Caco-2 (cell line): ENCODE measurements at regions not wholly inside any gene's neighbourhood (a gene's known extent, or its start where the extent isn't known, plus 50 kb on each side); places are given as distances from the start of the nearest gene placed in this dataset.

Source experiments
- BruUV-seq: library from RNA; stranded (reverse); fragments of 400-500 nt; replicated peaks from 2 replicates; lab custom pipeline; 2021; lab: Mats Ljungman, UMichigan
- CTCF ChIA-PET: fragments of 300-600 bp; sonication (Branson Sonifier 250); formaldehyde crosslinking; loops from one replicate; lab custom pipeline; 2022; ENCODE audit warnings: antibody characterized with exemption; lab: Charles Lee
- POLR2A ChIA-PET: fragments of 300-600 bp; sonication (Branson Sonifier 250); formaldehyde crosslinking; loops from one replicate; lab custom pipeline; 2022; ENCODE audit warnings: antibody characterized with exemption; lab: Charles Lee
- DNase-seq, 2 experiments: peaks; one replicate each; pipeline versions ENCODE4 v3.0.0 to v3.0.0-alpha.2; 2020 to 2022
- H3K27me3 ChIP-seq: replicated peaks from 2 replicates; pipeline ENCODE4 v1.6.0; 2011; ENCODE audit warnings: low read length; ENCODE audit not compliant: control insufficient read depth, insufficient read depth
- H3K36me3 ChIP-seq: 2 replicates; pipeline ENCODE4 v1.5.1; 2011; ENCODE audit warnings: low read length; ENCODE audit not compliant: control insufficient read depth, insufficient read depth
- H3K4me1 ChIP-seq: fragments of 250-450 bp; sonication (Bioruptor Pico); 2 replicates; pipeline ENCODE4 v1.5.1; 2020; ENCODE audit warnings: mild to moderate bottlenecking
- H3K4me3 ChIP-seq: 2 replicates; pipeline ENCODE4 v1.5.1; 2011; ENCODE audit warnings: low read depth, mild to moderate bottlenecking, control low read depth, low read length
- H3K9me3 ChIP-seq: fragments of 250-450 bp; sonication (Bioruptor Pico); 2 replicates; pipeline ENCODE4 v1.5.1; 2020; ENCODE audit warnings: mild to moderate bottlenecking, moderate library complexity
- H3K27ac Mint-ChIP-seq: one replicate; pipeline ENCODE4 v1.8.0; 2022; ENCODE audit warnings: mixed read lengths; ENCODE audit not compliant: unreplicated experiment
- H3K27me3 Mint-ChIP-seq: one replicate; pipeline ENCODE4 v1.8.0; 2022; ENCODE audit warnings: mixed read lengths; ENCODE audit not compliant: insufficient read depth, unreplicated experiment
- H3K36me3 Mint-ChIP-seq: one replicate; pipeline ENCODE4 v1.8.0; 2022; ENCODE audit warnings: mild to moderate bottlenecking, mixed read lengths; ENCODE audit not compliant: insufficient read depth, unreplicated experiment
- H3K4me1 Mint-ChIP-seq: one replicate; pipeline ENCODE4 v1.8.0; 2022; ENCODE audit warnings: low read depth, mixed read lengths; ENCODE audit not compliant: unreplicated experiment
- H3K4me3 Mint-ChIP-seq: one replicate; pipeline ENCODE4 v1.8.0; 2022; ENCODE audit warnings: mild to moderate bottlenecking, moderate library complexity, mixed read lengths; ENCODE audit not compliant: unreplicated experiment
- H3K9me3 Mint-ChIP-seq: one replicate; pipeline ENCODE4 v1.8.0; 2022; ENCODE audit warnings: mixed read lengths; ENCODE audit not compliant: unreplicated experiment
- intact Hi-C: fragments of 100-400 bp; cut with micrococcal nuclease; formaldehyde crosslinking; loops from one replicate; pipeline ENCODE4 v1.10.0; 2022; ENCODE audit not compliant: unreplicated experiment
- TF ChIP-seq, protein P1 (sequence below), 2 experiments: fragments of 200-600 bp in 1 of 2; IDR thresholded peaks; 1 replicate in 1 of 2; 2 replicates in 1 of 2; pipeline versions ENCODE4 v1.5.1 to v1.8.0; 2011 to 2022; ENCODE audit warnings: antibody characterized with exemption in 1 of 2, control low read depth in 1 of 2, inconsistent platforms in 1 of 2, low read depth in 1 of 2, low read length in 1 of 2, mild to moderate bottlenecking in 1 of 2, moderate library complexity in 1 of 2; ENCODE audit not compliant: insufficient read depth in 1 of 2, severe bottlenecking in 1 of 2, unreplicated experiment in 1 of 2

DNA sequence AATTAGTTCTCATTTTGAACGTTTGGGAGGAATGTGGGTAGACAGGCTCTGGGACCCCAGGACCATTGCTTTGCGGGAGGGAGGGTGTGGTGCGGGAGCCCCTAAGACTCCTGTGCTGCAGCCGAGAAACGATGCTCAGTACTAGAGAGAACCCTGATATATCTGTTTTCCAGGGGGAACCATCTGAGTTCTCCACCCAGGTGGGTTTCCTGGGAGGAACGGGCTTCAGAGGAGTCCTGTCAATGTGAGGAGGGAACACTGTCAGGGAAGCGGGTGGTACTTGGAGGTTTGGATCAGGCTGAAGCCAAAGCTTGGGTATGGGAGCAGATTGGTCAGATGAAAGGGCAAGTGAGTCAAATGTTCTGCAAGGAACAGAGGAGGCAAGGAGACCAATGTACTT lies 358.0 kb downstream of the FGF9 start:
- POLR2A ChIA-PET, result no interaction called here
- intact Hi-C loops, result no loop called here

DNA sequence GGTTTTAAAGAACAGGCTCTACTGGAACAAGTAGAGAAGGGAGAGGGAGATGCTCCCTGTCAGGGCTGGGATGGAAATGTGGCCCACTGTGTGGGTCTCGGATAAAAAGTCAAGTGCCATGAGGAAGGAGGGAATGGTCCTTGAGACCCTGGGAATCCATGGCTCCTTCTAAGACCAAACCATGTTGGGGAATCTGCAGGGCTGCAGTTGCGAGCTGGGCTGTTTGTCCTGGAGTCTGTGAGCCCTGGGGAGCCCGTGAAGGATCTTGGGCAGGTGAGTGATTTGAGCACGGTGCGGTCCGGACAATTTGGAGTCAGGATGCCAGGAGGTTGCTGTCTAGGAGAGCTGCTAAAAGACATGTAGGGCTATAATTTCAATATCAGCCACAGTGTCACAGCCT lies 359.4 kb downstream of the FGF9 start:
- Mint-ChIP-seq H3K36me3 (no peaks in the 10 kb centered on the region), H3K27me3 (peaks cover 15% of the 10 kb centered on the region), H3K4me3 (no peak overlapping the region), H3K9me3 (no peaks in the 10 kb centered on the region), H3K4me1 (no peaks in the 10 kb centered on the region), H3K27ac (no peak overlapping the region)
- no peak for DNase-seq
- Histone ChIP-seq H3K4me1 (no peaks in the 10 kb centered on the region), H3K36me3 (no peaks in the 10 kb centered on the region), H3K9me3 (no peaks in the 10 kb centered on the region), H3K4me3 (no peak overlapping the region), H3K27me3 (no peaks in the 10 kb centered on the region)
- ChIA-PET CTCF (no interaction called here), POLR2A (no interaction called here)
- BruUV-seq, result no TSS peak
- intact Hi-C loops, result no loop called here
- TF ChIP-seq, protein P1, sequence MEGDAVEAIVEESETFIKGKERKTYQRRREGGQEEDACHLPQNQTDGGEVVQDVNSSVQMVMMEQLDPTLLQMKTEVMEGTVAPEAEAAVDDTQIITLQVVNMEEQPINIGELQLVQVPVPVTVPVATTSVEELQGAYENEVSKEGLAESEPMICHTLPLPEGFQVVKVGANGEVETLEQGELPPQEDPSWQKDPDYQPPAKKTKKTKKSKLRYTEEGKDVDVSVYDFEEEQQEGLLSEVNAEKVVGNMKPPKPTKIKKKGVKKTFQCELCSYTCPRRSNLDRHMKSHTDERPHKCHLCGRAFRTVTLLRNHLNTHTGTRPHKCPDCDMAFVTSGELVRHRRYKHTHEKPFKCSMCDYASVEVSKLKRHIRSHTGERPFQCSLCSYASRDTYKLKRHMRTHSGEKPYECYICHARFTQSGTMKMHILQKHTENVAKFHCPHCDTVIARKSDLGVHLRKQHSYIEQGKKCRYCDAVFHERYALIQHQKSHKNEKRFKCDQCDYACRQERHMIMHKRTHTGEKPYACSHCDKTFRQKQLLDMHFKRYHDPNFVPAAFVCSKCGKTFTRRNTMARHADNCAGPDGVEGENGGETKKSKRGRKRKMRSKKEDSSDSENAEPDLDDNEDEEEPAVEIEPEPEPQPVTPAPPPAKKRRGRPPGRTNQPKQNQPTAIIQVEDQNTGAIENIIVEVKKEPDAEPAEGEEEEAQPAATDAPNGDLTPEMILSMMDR (IDR thresholded peaks at IDR 0.05; ENCODE audit: insufficient read depth in 1 of 2, low read depth in 1 of 2, low read length in 1 of 2, severe bottlenecking in 1 of 2, unreplicated experiment in 1 of 2), result no peak

More for the DNA sequence above, 358.0 kb downstream of the FGF9 start:
- TF ChIP-seq, protein P1 (IDR thresholded peaks at IDR 0.05; ENCODE audit: insufficient read depth in 1 of 2, low read depth in 1 of 2, low read length in 1 of 2, severe bottlenecking in 1 of 2, unreplicated experiment in 1 of 2), result no peak
- Mint-ChIP-seq H3K9me3 (no peaks in the 10 kb centered on the region), H3K4me3 (no peak overlapping the region), H3K27ac (no peak overlapping the region), H3K36me3 (no peaks in the 10 kb centered on the region), H3K4me1 (no peaks in the 10 kb centered on the region), H3K27me3 (peaks cover 11% of the 10 kb centered on the region)
- DNase-seq, result no peak
- Histone ChIP-seq H3K36me3 (no peaks in the 10 kb centered on the region), H3K9me3 (no peaks in the 10 kb centered on the region), H3K4me3 (no peak overlapping the region), H3K27me3 (no peaks in the 10 kb centered on the region), H3K4me1 (no peaks in the 10 kb centered on the region)
- BruUV-seq, result no TSS peak
- CTCF ChIA-PET, result no interaction called here

DNA sequence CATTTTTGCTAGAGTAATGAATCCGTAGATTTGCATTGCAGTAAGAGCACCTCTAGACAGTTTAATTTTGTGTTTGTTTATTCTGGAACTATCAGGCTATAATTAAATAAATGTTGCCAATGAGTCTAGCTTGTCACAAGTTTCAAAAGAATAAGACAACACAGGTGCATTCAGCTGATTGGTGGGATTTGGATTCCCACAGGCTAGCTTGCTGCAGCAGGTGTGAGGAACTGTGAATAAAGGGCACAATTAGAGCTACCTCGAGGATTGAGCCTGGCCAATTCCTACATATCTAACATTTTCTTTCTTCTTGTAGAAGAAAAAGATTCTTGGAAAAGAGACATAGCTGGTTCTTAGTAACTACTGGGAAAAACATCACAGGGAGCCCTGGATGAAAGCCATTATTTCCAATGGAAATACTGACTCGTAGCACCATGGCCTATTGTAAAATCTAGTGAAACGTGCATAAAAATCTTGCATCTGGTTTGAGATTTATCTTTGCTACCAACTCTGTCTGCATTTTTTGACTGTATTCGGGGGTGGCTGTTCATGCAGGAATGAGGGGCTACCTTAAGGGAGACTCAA lies 360.9 kb downstream of the FGF9 start:
- no TSS peak for BruUV-seq
- peaks cover 18% of the 10 kb centered on the region for H3K27me3 Mint-ChIP-seq
- H3K4me1 ChIP-seq, result no peaks in the 10 kb centered on the region
- TF ChIP-seq, protein P1 (IDR thresholded peaks at IDR 0.05; ENCODE audit: insufficient read depth in 1 of 2, low read depth in 1 of 2, low read length in 1 of 2, severe bottlenecking in 1 of 2, unreplicated experiment in 1 of 2), result no peak
- no peak for DNase-seq
- no peak overlapping the region for H3K27ac Mint-ChIP-seq
- ChIA-PET CTCF (no interaction called here), POLR2A (no interaction called here)
- no peaks in the 10 kb centered on the region for H3K36me3 Mint-ChIP-seq
- H3K9me3 ChIP-seq, result no peaks in the 10 kb centered on the region
- intact Hi-C loops, result no loop called here
- no peaks in the 10 kb centered on the region for H3K4me1 Mint-ChIP-seq
- H3K36me3 ChIP-seq, result no peaks in the 10 kb centered on the region
- no peak overlapping the region for H3K4me3 Mint-ChIP-seq
- H3K27me3 ChIP-seq, result no peaks in the 10 kb centered on the region
- H3K4me3 ChIP-seq, result no peak overlapping the region
- no peaks in the 10 kb centered on the region for H3K9me3 Mint-ChIP-seq
